ENCODE measurements at regions not wholly inside any gene's neighbourhood (a gene's known extent, or its start where the extent isn't known, plus 50 kb on each side); places are given as distances from the start of the nearest gene placed in this dataset.

GRCh38 chr7:16265863-16266458 lies 155.4 kb downstream of the CRPPA start:
- TF ChIP-seq, protein P1, sequence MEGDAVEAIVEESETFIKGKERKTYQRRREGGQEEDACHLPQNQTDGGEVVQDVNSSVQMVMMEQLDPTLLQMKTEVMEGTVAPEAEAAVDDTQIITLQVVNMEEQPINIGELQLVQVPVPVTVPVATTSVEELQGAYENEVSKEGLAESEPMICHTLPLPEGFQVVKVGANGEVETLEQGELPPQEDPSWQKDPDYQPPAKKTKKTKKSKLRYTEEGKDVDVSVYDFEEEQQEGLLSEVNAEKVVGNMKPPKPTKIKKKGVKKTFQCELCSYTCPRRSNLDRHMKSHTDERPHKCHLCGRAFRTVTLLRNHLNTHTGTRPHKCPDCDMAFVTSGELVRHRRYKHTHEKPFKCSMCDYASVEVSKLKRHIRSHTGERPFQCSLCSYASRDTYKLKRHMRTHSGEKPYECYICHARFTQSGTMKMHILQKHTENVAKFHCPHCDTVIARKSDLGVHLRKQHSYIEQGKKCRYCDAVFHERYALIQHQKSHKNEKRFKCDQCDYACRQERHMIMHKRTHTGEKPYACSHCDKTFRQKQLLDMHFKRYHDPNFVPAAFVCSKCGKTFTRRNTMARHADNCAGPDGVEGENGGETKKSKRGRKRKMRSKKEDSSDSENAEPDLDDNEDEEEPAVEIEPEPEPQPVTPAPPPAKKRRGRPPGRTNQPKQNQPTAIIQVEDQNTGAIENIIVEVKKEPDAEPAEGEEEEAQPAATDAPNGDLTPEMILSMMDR (IDR thresholded peaks at IDR 0.05), result no peak
- TF ChIP-seq POLR2A (IDR thresholded peaks at IDR 0.05), result no peak
